Fibroblast of skin of right quadriceps (primary cell): ENCODE measurements at regions not wholly inside any gene's neighbourhood (a gene's known extent, or its start where the extent isn't known, plus 50 kb on each side); places are given as distances from the start of the nearest gene placed in this dataset.

Experiments used
- DNase-seq: peaks from one replicate; pipeline ENCODE4 v3.0.0-alpha.2; 2013

DNA sequence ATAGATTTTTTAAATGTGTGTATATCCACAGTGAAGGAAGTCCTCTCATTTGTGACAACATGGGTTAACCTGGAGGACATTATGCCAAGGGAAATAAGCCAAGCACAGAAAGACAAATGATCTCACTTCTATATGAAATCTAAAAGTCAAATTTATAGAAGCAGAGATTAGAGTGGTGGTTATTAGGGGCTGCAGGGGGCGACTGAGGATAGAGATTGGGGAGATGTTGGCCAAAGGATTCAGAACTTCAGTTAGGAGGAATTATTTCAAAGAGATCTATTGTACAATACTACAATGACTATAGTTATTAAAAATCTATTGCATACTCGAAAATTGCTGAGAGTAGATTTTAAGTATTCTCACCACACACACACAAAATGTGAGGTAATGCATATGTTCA lies 252.4 kb upstream of the SLC39A10 start:
- peak; percentile 17 for DNase-seq

DNA sequence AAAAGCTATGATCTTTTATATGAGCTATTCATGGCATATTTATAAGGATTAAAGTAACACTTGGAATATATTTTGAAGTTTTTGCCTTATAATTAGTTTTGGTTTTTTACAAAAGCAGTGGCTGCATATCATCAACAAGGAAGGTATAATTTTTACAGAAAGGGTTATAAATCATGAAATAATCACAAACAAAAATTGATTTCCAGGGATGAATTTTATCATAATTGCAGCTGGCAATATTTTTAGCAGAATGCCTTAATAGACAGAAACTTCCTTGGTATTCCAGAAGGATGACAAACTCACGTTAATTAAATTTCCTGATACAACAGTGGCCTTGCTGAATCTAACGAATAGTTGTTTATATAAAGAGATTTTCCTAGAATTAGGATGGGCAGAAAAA lies 260.5 kb upstream of the SLC39A10 start:
- DNase-seq, result no peak

DNA sequence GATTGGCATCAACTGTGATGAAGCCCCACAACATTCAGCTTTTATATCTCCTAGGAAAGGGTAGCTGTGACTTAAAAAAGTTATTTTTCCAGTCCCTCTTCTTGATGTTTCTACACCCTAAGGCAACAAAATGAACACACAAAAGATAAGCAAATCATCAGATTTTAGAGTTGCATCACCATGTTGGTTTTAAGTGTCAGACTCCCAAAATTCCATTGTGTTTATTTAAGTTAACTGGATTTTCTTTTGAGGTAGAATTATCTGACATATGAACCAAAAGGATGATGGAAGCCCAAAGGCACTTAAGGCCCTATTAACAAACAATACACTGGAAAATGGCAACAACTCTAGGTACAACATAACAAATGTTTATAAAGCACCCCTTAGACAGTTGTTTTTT lies 261.7 kb upstream of the SLC39A10 start:
- no peak for DNase-seq

DNA sequence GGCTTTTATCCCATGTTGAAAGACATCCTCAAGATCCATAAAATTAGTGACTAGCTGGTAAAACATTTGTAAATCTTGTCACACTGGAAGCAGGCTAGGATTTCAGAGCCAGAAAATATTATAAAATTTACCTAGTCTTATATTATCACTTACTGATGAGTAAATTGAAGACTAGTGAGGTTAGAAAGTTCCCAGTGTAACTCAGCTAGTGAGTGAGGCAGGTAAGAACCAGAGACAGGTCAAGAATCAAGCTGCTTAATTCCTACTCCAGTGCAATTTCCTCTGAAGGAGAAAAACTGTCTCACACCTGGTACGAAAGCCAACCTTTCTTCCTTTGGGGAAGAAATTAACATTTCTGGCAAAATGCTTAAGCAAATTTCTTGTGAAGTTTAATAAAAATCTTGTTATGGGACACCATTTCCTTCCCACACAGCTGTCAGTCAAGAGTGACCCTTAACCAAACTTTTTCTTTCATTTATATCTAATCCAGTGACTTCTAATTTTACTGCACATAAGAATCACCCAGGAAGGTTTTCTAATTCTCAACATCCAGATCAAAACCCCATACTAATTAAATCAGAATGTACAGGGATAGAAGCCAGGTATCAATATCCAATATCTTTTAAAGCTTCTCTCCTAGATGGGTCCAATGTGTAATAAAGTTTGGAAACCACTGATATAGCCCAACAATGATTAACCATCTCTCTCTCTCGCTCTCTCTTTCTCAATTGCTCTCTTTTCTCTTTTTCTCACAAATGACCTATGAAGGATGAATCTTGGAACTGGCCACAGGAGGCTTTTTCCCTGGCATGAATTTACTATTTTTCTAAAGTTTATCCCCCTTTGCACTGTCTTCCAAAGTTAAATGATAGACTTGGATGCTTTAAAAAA lies 264.3 kb upstream of the SLC39A10 start:
- DNase-seq, result no peak

DNA sequence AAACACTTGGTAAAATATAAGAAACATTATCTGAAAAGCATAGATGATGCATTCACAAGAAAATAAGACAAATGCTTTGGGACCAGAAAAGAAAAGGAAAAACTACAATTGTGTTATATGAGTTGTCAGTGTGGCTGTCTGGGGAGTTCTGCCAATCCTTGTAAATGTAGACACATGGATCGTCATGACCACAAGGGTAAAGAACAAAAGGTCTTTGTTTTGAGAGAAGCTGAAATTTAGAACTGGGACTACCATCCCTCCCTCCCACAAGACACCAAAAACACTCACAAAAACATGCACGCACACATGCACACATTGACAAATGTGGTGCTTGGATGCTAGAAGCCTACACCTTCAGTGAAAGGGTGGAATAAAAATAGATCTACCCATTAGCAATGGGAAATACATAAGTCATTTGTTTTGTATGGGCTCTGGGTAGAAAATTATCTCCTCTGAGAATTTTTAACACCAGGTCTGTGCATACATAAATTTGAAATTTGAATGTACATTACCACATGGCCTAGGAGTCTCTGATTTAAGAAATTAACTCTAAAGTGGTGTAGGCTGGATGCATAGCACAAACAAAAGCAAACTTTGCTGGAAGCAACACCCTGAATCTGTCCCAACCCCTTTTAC lies 266.2 kb upstream of the SLC39A10 start:
- DNase-seq, result no peak

DNA sequence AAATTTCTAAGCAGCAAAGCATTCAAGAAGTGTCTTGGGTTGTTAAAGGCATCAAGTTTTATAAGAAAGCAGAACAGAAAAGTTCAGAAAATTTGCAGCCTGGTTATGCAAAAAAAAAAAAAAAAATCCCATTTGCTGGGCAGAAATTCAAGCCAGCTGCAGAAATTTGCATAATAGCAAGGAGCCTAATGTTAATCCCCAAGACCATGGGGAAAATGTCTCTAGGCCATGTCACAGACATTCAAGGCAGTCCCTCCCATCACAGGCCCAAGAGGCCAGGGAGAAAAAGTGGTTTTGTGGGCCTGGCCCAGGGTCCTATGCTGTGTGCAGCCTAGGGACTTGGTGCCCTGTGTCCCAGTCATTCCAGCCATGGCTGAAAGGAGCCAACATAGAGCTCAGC lies 269.0 kb upstream of the SLC39A10 start:
- DNase-seq, result no peak

DNA sequence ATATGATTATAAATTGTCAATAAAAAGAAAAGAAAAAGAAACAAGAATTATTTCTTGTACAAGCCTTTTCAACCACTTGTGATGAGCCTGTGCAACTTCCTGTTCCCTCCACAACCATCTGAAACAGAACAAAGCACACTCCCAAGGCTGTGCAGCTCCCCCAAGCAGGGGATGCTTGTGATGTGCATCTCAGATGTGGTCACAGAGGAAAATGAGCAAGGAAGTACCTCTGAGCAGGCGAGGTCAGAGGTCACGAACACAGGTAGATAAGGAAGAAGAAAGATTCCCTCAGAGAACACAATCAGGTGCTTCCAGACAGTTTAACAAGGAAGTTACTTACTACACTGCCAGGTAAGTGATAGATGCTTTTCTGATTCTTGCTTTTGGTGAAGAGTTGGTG lies 274.8 kb upstream of the SLC39A10 start:
- no peak for DNase-seq

DNA sequence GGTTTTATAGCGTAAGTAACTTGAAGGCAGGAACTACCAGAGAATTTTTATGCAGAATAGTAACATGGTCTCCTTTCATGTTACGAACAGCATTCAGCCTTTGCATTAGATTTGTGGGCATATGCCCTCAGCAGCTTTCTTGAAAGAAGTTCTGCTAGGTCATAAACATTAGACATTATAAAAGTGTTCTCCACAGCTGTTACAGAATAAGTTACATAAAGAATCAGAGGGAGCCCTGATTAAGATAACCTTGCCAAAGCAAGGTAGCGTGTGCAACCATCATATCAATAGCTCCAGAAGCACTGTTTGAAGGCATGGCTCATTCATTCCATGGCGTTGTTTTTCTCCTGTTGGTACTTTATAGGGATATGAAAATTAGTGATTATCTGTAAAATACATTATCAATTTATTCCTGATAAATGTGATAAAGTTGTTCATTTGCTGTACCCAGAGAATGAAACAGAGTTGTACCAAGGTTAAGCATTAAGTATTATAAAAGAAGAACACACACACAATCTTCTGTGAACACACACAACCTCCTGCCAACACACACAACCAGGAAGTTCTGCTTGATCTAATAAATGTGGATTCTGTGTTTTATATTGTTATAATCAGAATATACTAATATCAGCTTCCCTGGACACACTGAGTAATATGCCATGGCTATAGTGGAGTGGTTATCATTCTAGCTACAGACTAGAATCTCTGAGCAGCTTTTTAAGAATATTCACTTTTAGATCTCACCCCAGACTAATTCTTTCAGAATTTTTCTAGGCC lies 286.7 kb upstream of the SLC39A10 start:
- DNase-seq, result no peak

DNA sequence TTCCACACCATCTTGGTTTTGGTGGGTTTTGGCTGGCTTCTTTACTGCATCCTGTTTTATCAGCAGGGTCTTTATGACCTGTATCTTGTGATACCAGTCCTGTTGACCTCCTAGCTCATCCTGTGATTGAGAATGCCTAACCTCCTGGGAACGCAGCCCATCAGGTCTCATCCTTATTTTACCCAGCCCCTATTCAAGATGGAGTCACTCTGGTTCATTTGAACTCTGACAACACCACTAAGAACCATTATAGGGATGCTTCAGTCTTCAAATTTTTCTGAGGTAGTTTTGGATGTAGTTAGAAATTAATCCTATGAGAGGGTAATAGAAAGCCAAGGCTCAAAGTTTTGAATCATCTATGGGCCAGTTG lies 287.8 kb upstream of the SLC39A10 start:
- DNase-seq, result no peak

DNA sequence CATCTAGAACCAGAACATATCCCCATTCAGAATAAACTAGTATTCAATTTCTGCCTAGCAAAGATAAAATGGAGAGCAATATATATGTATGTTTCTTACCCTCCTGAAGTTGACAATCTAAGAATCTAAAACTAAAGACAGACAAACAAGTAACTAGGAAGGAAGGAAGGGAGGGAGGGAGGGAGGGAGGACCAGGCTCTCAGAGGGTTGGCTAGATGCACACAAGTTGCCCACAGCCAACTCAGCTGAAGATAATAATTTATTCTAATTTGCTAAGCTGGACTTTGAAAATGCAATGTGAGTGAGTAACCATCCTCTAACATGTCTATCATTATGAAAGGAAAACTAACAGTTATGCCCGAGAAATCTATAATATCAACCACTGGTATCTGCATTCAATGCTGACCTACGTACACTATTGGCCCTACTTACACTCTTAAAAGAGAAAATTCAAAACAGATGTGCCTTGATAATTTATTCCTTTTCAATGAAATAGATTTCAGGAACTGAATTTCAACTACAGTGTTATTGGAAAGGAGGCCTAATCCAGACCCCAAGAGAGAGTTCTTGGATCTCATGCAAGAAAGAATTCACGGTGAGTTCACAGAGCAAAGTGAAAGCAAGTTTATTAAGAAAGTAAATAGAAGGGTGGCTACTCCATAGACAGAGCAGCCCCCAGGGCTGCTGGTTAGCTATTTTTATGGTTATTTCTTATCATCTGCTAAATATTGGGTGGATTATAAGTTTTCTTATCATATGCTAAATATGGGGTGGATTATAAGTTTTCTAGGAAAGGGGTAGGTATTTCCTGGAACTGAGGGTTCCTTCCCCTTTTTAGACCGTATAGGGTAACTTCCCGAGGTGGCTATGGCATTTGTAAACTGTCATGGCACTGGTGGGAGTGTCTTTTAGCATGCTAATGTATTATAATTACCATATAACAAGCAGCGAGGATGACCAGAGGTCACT lies 288.5 kb upstream of the SLC39A10 start:
- no peak for DNase-seq

DNA sequence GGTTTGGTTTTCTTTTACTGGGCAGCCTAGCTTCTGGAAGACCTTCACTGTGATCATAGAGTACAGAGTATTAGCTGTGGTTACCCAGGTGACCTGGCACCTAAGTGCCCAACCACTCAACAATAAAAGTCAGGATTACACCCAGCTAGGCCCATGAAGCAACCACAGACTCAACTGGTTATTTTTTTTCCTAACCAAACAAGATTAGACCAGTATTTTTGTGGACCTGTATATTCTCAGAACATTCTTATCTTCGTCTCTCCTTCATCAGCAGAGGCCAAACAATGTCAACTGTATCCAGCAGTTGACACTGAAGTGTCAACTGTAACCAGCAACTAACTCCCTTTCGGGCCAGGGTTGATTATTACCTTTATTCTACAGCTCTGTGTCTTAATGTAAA lies 289.2 kb upstream of the SLC39A10 start:
- DNase-seq, result no peak

DNA sequence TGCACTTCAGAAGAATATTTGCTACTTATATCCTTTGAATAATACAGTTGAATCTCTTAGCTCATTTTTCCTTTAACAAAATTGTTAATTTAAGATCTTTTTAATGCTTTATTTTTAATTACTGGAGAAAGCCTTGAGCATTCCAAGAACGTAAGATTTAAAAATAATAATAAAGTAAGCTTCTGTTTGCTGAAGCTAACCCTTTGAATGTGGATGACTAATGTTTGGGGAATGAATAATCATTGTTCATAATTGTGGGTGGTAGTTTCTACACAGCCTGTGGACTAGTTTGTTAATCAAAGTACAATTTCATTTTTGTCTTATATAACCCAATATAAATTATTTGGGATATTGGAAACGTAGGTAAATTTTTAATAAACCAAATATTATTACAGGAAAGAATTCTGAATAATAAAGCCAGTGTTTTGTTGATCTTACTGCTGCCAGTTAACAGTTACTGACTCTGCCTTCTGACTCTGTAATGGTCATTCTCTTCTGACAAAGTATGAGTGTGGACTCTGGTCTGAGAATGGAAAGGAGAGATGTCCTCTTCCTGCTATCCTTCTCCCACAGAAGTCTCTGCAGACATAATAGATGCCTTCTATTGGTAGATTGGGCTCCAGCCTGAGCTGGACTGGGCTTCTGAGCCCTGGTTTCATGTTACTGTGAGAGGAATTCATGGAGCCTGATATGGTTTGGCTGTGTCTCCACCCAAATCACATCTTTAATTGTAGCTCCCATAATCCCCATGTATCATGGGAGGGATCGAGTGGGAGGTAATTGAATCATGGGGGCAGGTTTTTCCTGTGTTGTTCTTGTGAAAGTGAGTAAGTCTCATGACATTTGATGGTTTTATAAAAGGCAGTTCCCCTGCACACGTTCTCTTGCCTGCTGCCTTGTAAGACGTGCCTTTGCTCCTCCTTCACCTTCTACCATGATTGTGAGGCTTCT lies 292.7 kb upstream of the SLC39A10 start:
- peak; percentile 34 for DNase-seq

DNA sequence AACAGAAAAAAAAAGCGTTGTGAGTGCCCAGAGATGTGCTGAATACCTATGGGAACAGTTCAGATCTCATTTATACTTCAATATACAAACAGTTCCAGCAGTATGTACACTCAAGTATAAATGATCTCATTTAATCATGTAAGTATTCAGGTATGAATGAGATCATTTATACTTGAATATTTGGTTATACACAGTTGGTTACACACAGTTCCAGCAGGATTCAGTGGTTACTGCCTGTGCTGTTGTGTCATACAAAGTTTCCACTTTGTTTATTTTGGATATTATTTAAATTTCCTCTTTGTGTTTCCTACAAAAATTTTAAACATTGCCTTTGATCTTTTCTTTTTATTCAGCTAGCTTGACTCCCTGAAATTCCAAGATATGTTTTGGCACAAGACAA lies 293.5 kb upstream of the SLC39A10 start:
- DNase-seq, result peak; percentile 18

DNA sequence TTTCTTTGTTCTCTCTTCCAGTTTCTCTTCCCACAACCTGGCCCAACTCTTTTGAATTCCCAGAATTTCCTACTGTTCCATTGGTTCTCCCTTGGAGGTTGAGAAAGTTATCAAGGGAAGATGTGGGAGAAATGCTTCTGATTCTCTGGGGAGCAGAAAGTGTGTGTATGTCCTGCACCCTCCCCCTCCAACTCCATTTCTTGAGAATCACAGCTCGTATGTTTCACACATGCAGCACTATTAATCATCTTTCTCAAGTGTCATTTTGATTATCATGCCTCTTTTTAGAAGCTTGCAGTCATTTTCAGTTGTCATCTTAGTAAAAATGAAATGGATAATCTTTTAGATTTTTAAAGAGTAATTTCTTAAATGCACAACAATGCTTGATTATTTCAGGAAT lies 296.8 kb upstream of the SLC39A10 start:
- no peak for DNase-seq

DNA sequence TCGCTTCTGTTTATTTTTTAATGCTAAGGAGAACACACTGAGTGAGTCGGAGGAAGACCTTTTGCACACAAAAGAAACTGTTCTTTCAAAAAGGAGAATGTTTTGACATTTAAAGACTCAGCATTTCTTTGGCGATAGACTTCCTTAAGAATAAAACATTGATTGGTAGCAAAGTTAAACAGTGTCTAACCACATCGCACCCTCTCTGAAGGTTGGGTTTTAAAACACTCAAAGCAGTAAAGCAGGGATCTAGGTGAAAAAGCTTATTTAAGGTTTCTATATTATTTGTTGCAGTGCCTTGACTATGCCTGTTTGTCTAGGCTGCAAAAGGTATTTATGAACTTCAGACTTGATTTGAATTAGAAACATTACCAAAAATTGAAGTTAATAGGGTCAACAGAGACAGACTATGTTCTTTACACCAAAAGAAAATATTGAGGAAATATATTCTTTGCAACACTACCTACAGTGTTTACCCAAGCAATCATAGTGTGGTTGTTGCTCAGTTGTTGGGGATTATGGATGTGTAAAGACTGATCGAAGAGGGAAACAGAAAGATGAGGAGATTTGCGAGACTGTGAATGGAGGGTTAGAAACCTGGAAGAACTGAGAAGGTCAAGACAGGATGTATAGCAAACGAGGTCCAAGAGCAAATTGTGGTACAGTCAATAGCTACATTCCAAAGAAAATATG lies 297.8 kb upstream of the SLC39A10 start:
- no peak for DNase-seq

DNA sequence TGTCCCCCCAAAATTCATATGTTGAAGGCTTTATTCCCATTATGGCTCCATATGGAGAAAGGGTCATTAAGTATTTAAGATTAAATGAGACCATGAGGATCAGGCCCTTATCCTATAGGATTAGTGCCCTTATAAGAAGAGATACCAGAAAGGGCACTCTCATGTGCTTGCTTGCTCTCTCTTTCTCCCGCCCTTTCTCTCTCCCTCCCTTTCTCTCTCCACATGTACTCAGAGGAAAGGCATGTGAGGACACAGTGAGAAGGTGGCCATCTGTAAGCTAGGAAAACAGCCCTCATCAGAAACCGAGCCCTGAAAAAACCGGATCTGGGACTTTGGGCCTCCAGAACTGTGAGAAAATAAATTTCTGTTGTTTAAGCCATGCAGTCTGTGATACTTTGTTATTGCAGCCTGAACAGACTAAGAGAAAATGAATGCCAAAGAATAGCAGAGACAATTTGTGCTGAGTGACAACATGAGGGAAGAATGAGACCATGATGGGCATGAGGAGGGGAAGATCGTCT lies 300.0 kb upstream of the SLC39A10 start:
- no peak for DNase-seq

DNA sequence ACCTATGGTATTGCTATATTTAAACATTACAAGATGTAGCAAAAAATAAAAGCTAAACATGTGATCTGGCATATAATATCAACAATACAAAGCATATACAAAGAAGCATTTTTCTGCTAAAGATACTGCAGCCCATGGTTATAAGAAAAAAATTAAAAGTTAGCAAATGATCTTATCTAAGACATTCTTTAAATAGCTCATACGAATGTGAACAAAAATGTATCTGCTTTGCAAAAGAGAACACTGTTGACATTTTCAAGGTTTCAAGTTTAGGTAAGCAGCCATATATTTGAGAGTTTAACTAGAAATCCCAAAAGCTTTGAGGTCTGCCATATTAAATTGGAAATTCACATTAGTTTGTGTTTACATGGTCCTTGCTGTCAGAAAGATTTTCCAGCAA lies 301.0 kb upstream of the SLC39A10 start:
- DNase-seq, result no peak

DNA sequence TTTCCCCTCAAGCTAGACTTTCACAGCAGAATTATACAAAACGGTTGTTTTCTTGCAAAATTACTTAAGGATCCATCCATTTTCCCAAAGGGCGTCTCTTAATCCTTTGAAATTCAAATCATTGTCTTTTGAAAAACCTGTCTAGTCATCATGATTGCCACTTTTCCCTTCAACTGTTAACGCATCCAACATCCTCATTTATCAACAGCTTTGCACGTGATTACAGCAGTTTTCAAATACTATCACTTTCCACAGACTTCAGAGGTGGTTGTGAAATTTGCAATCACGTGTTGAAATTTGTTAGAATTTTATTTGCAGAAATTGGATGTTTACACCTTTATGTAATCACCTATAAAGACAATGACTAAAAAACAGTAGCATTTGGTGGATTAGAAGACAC lies 304.4 kb upstream of the SLC39A10 start:
- DNase-seq, result no peak

DNA sequence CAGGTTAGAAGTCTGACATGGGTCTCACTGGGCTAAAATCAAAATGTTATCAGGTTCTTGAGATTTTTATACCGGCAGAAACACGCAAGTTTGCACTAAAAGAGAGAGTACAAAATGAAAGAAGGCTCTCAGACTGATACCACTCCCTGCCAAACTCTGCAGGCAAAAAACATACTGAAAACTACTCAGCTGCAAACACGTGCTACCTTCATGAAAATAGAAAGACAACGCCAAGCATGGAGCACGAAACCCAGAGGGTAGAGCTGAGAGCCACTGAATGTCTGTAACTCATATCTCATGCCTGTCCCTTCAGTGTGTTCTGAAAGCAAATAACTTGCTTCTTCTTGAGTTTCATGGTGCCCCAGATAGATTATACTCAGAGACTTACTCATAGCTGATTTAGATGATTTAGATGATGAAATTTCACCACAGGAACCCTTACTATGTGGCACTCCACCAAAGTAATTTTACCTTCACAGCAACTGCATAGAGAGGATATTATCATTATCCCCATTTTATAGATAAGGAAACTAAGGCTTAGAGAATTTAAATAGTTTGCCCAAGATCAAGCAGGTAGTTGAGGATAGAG lies 313.0 kb upstream of the SLC39A10 start:
- peak; percentile 33 for DNase-seq

DNA sequence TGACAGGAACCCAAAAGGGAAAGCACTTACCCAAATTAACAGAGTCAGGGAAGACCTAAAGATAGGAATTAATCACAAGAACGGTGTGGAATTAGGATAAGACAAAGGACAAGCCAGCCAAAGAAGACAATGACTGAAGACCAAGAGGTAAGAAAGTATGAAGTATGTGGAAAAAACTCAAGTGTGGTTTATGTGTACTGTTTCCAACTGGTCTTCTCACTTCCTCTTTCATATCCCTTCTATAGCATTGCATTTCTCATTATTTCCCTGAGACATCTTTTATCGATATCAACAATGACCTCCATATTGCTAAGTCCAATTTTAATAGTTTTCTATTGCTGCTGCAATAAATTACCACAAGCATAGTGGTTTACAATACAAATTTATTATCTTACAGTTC lies 313.5 kb upstream of the SLC39A10 start:
- no peak for DNase-seq
